ENCODE measurements at regions not wholly inside any gene's neighbourhood (a gene's known extent, or its start where the extent isn't known, plus 50 kb on each side); places are given as distances from the start of the nearest gene placed in this dataset.

DNA sequence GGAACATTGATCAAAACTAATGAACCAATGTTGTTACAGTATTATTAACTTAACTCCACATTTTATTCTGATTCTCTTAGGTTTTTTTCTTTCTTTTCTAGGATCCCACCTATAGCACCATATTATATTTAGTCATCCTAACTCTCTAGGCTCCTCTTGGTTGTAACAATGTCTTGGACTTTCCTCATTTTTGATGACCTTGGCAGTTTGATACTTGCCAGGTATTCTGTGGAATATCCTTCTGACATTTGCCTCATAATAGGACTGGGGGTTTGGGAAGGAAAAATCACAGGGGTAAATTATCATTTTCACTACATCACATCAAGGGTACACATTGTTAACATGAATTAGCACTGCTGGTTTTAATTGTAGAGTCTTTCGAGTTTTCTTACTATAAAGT lies 851.6 kb upstream of the SOX9 start:
- no peaks in the 10 kb centered on the region for H3K36me3 ChIP-seq
- H3K27me3 ChIP-seq: no peaks in the 10 kb centered on the region
- TF ChIP-seq EP300 (IDR thresholded peaks at IDR 0.05): no peak
- intact Hi-C loops (cut with DNase I): no loop called here
- no peak overlapping the region for H3K4me3 ChIP-seq
- H3K27ac ChIP-seq: no peak overlapping the region
- WGBS, 3 donors: 68 to 73% (median 71%) methylated on average over 1 of the region's 1 CpG
- H3K9me3 ChIP-seq: no peaks in the 10 kb centered on the region
- no peaks in the 10 kb centered on the region for H3K4me1 ChIP-seq (ENCODE audit: insufficient read depth)
- DNase-seq: no peak

GRCh38 chr17:71273441-71273840 lies 847.4 kb upstream of the SOX9 start:
- 79 to 88% (median 88%) methylated on average over 2 of the region's 2 CpGs for WGBS, 3 donors
- DNase-seq: no peak
- TF ChIP-seq, protein P1, sequence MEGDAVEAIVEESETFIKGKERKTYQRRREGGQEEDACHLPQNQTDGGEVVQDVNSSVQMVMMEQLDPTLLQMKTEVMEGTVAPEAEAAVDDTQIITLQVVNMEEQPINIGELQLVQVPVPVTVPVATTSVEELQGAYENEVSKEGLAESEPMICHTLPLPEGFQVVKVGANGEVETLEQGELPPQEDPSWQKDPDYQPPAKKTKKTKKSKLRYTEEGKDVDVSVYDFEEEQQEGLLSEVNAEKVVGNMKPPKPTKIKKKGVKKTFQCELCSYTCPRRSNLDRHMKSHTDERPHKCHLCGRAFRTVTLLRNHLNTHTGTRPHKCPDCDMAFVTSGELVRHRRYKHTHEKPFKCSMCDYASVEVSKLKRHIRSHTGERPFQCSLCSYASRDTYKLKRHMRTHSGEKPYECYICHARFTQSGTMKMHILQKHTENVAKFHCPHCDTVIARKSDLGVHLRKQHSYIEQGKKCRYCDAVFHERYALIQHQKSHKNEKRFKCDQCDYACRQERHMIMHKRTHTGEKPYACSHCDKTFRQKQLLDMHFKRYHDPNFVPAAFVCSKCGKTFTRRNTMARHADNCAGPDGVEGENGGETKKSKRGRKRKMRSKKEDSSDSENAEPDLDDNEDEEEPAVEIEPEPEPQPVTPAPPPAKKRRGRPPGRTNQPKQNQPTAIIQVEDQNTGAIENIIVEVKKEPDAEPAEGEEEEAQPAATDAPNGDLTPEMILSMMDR (IDR thresholded peaks at IDR 0.05): no peak
- TF ChIP-seq POLR2A (IDR thresholded peaks at IDR 0.05): no peak
- no peak for TF ChIP-seq EP300 (IDR thresholded peaks at IDR 0.05)
- Histone ChIP-seq H3K4me1 (ENCODE audit: insufficient read depth) (no peaks in the 10 kb centered on the region), H3K9me3 (no peaks in the 10 kb centered on the region), H3K27ac (no peak overlapping the region), H3K27me3 (no peaks in the 10 kb centered on the region), H3K4me3 (no peak overlapping the region), H3K36me3 (no peaks in the 10 kb centered on the region)
- intact Hi-C loops (cut with DNase I): no loop called here

GRCh38 chr17:71276079-71276478 lies 844.7 kb upstream of the SOX9 start:
- H3K4me3 ChIP-seq: no peak overlapping the region
- TF ChIP-seq, protein P1 (IDR thresholded peaks at IDR 0.05): no peak
- TF ChIP-seq POLR2A (IDR thresholded peaks at IDR 0.05) (no peak), EP300 (IDR thresholded peaks at IDR 0.05) (no peak)
- H3K36me3 ChIP-seq: no peaks in the 10 kb centered on the region
- H3K4me1 ChIP-seq (ENCODE audit: insufficient read depth): no peaks in the 10 kb centered on the region
- no peak overlapping the region for H3K27ac ChIP-seq
- no peaks in the 10 kb centered on the region for H3K27me3 ChIP-seq
- 61 to 62% (median 61%) methylated on average over 6 of the region's 6 CpGs for WGBS, 3 donors
- H3K9me3 ChIP-seq: no peaks in the 10 kb centered on the region
- intact Hi-C loops (cut with DNase I): no loop called here
- DNase-seq: no peak

DNA sequence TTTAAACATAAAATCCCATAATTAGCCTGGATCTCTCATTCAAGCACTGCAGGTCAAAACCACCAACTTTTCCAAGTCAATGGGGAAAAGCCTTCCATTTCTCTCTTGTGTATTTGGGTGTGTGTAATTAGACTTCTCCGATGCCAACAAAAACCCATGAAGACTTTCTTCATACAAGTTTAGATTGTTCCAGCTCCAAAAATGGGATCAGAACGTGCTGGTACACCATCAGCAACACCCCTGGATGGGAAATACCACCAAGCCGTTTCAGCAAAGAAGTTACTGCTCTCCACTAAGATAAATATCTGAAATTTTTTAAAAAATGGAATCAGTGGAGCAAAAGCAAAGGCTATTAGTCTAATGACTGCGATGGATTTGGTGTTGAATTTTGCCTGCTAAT lies 837.3 kb upstream of the SOX9 start:
- Histone ChIP-seq H3K4me3 (no peak overlapping the region), H3K27me3 (no peaks in the 10 kb centered on the region), H3K4me1 (ENCODE audit: insufficient read depth) (no peaks in the 10 kb centered on the region), H3K36me3 (no peaks in the 10 kb centered on the region), H3K9me3 (no peaks in the 10 kb centered on the region), H3K27ac (no peak overlapping the region)
- 71 to 75% (median 73%) methylated on average over 4 of the region's 4 CpGs for WGBS, 3 donors
- intact Hi-C loops (cut with DNase I): no loop called here
- no peak for DNase-seq
- TF ChIP-seq EP300 (IDR thresholded peaks at IDR 0.05) (no peak), POLR2A (IDR thresholded peaks at IDR 0.05) (no peak)
- TF ChIP-seq, protein P1 (IDR thresholded peaks at IDR 0.05): no peak

GRCh38 chr17:71284032-71284755 lies 836.6 kb upstream of the SOX9 start:
- H3K4me1 ChIP-seq (ENCODE audit: insufficient read depth): no peaks in the 10 kb centered on the region
- H3K27ac ChIP-seq: no peak overlapping the region
- WGBS, 3 donors: 77 to 90% (median 85%) methylated on average over 7 of the region's 7 CpGs
- no peaks in the 10 kb centered on the region for H3K36me3 ChIP-seq
- no peaks in the 10 kb centered on the region for H3K27me3 ChIP-seq
- H3K9me3 ChIP-seq: no peaks in the 10 kb centered on the region
- no peak for DNase-seq
- intact Hi-C loops (cut with DNase I): no loop called here
- H3K4me3 ChIP-seq: no peak overlapping the region
- TF ChIP-seq POLR2A (IDR thresholded peaks at IDR 0.05) (no peak), EP300 (IDR thresholded peaks at IDR 0.05) (no peak)
- TF ChIP-seq, protein P1 (IDR thresholded peaks at IDR 0.05): no peak

Data from ovary (tissue), 7 donors.